GM21390 (cell line): ENCODE measurements at regions not wholly inside any gene's neighbourhood (a gene's known extent, or its start where the extent isn't known, plus 50 kb on each side); places are given as distances from the start of the nearest gene placed in this dataset.

Source experiments
- ATAC-seq: cut with Tn5 transposase; IDR thresholded peaks from one replicate; pipeline ENCODE4 v1.9.1; 2021; ENCODE audit not compliant: unreplicated experiment

- no peak for ATAC-seq
These were observed 72.7 kb upstream of the SPOPL start for GRCh38 chr2:138428710-138429440.

- no peak for ATAC-seq
These were observed 71.4 kb upstream of the SPOPL start for GRCh38 chr2:138430181-138430580.

GRCh38 chr2:138432971-138433370 is 68.6 kb upstream of the SPOPL start:
- ATAC-seq: no peak

- no peak for ATAC-seq
These were observed 67.3 kb upstream of the SPOPL start for GRCh38 chr2:138433995-138434951.

GRCh38 chr2:138435701-138436100 is 65.9 kb upstream of the SPOPL start:
- no peak for ATAC-seq

GRCh38 chr2:138439733-138440132 is 61.8 kb upstream of the SPOPL start:
- no peak for ATAC-seq

GRCh38 chr2:138440759-138441158 is 60.8 kb upstream of the SPOPL start:
- ATAC-seq: no peak

- no peak for ATAC-seq
These were observed 59.7 kb upstream of the SPOPL start for GRCh38 chr2:138441916-138442315.

- ATAC-seq: no peak
These were observed 57.2 kb upstream of the SPOPL start for GRCh38 chr2:138444411-138444810.

GRCh38 chr2:138445227-138445626 is 56.3 kb upstream of the SPOPL start:
- no peak for ATAC-seq

GRCh38 chr2:138446043-138446442 is 55.5 kb upstream of the SPOPL start:
- ATAC-seq: no peak

GRCh38 chr2:138447889-138448570 is 53.5 kb upstream of the SPOPL start:
- ATAC-seq: no peak
